HFFc6 (cell line): ENCODE measurements at regions not wholly inside any gene's neighbourhood (a gene's known extent, or its start where the extent isn't known, plus 50 kb on each side); places are given as distances from the start of the nearest gene placed in this dataset.

Experiments
- DNase-seq: peaks from one replicate; pipeline ENCODE4 v3.0.0-alpha.2; 2018
- H3K27ac Mint-ChIP-seq: 2 replicates; pipeline ENCODE4 v1.8.0; 2020; ENCODE audit warnings: mild to moderate bottlenecking, mixed read lengths
- H3K27me3 Mint-ChIP-seq: 2 replicates; pipeline ENCODE4 v1.8.0; 2021; ENCODE audit warnings: mild to moderate bottlenecking, moderate library complexity, mixed read lengths; ENCODE audit not compliant: insufficient read depth
- H3K36me3 Mint-ChIP-seq: 2 replicates; pipeline ENCODE4 v1.8.0; 2021; ENCODE audit warnings: low read depth, mixed read lengths
- H3K4me1 Mint-ChIP-seq: 2 replicates; pipeline ENCODE4 v1.8.0; 2020; ENCODE audit warnings: low read depth, mixed read lengths
- H3K4me3 Mint-ChIP-seq: 2 replicates; pipeline ENCODE4 v1.8.0; 2020; ENCODE audit warnings: mild to moderate bottlenecking, moderate library complexity, mixed read lengths
- H3K9me3 Mint-ChIP-seq: 2 replicates; pipeline ENCODE4 v1.8.0; 2020; ENCODE audit warnings: mild to moderate bottlenecking, mixed read lengths
- TF ChIP-seq, protein P1 (sequence below): fragments of 200-600 bp; sonication (generic); IDR thresholded peaks from 2 replicates; pipeline ENCODE4 v1.5.0; 2021; ENCODE audit warnings: antibody characterized with exemption, mild to moderate bottlenecking

DNA sequence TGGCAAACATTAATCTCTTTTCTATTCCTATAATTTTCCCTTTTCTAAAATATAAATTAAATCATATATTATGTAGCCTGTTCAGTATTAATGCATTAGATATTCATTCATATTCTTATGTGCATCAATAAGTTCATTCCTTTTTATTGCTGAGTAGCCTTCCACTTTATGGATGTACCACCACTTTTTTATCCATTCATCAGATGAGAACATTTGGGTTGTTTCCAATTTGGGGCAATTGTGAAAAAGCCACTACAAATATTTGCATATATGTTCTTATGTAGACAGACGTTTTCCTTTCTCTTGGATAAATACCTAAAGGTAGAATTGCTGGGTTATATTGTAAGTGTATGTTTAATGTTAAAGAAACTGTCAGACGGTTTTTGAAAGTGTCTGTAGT, 79.4 kb upstream of the MAPK10 start:
- Mint-ChIP-seq H3K36me3 (no peaks in the 10 kb centered on the region; the same call in 1 of the 2 replicates), H3K27ac (no peak overlapping the region)

DNA sequence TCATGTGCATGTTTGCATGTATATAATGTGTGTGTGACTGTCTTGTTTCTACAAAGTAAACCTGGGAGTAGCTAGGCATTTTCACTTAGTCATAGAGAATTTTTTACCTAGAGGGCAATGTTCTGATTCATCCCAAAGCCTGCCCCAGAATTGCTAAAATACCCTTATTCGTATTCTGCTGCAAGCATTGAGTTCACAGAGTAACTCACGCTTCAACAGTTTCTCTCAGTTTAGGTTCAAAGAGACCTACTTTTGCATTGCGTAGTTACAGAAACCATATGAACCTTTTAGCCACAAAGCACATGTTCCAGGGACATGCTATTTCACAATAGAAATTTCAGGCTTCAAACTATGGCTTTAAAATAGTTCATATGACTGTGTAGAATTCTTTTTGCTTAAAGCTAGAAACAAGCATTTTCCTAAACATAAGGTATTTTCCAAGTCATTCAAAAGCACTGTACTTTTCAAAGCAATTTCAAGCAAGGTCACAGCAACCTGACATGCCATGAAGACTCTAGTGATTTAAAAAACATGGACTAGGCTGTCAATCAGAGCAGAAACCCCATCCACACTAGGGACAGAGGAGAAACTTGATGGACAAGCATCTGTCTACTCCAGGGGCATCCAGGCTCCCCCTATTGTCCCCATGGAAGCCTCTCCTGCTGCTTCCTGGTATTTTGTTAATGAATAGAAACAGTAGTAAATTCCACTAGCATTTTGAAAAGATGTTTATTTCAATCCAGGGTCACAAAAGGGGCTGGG, 81.5 kb upstream of the MAPK10 start:
- TF ChIP-seq, protein P1, sequence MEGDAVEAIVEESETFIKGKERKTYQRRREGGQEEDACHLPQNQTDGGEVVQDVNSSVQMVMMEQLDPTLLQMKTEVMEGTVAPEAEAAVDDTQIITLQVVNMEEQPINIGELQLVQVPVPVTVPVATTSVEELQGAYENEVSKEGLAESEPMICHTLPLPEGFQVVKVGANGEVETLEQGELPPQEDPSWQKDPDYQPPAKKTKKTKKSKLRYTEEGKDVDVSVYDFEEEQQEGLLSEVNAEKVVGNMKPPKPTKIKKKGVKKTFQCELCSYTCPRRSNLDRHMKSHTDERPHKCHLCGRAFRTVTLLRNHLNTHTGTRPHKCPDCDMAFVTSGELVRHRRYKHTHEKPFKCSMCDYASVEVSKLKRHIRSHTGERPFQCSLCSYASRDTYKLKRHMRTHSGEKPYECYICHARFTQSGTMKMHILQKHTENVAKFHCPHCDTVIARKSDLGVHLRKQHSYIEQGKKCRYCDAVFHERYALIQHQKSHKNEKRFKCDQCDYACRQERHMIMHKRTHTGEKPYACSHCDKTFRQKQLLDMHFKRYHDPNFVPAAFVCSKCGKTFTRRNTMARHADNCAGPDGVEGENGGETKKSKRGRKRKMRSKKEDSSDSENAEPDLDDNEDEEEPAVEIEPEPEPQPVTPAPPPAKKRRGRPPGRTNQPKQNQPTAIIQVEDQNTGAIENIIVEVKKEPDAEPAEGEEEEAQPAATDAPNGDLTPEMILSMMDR: no peak

More for the DNA sequence above, 79.4 kb upstream of the MAPK10 start:
- peaks cover 12% of the 10 kb centered on the region for H3K27me3 Mint-ChIP-seq
- no peak overlapping the region for H3K4me3 Mint-ChIP-seq
- H3K4me1 Mint-ChIP-seq: peaks cover 17% of the 10 kb centered on the region
- TF ChIP-seq, protein P1: no peak
- no peaks in the 10 kb centered on the region; the same call in 1 of the 2 replicates for H3K9me3 Mint-ChIP-seq
- DNase-seq: no peak

DNA sequence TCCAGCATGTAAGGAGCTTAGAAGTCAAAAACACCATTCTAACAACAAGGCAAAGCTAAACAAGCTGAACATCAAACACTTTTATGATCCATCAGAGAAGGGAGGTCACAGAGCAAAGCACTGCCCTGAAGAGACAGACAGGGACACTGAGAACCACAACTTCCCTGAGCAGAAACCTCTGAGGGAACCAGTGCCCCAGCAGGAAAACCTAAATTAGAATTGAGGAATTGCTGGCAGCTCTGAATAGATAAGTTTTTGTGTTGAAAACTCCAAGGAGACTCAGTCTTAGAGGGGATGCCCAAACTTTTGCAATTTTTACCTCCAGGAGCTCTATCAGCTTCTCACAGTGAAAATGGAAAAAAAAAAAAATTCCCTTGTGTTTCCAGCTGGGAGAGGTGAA, 83.0 kb upstream of the MAPK10 start:
- Mint-ChIP-seq H3K4me1 (peaks cover 17% of the 10 kb centered on the region), H3K4me3 (no peak overlapping the region), H3K9me3 (no peaks in the 10 kb centered on the region; the same call in 1 of the 2 replicates), H3K27me3 (peaks cover 14% of the 10 kb centered on the region), H3K36me3 (no peaks in the 10 kb centered on the region; the same call in 1 of the 2 replicates), H3K27ac (no peak overlapping the region)
- DNase-seq: no peak
- TF ChIP-seq, protein P1: no peak

More for the DNA sequence above, 81.5 kb upstream of the MAPK10 start:
- peak; percentile 31 for DNase-seq
- Mint-ChIP-seq H3K27me3 (peaks cover 14% of the 10 kb centered on the region), H3K27ac (no peak overlapping the region), H3K4me1 (peaks cover 17% of the 10 kb centered on the region), H3K36me3 (no peaks in the 10 kb centered on the region; the same call in 1 of the 2 replicates), H3K9me3 (no peaks in the 10 kb centered on the region; the same call in 1 of the 2 replicates), H3K4me3 (no peak overlapping the region)

DNA sequence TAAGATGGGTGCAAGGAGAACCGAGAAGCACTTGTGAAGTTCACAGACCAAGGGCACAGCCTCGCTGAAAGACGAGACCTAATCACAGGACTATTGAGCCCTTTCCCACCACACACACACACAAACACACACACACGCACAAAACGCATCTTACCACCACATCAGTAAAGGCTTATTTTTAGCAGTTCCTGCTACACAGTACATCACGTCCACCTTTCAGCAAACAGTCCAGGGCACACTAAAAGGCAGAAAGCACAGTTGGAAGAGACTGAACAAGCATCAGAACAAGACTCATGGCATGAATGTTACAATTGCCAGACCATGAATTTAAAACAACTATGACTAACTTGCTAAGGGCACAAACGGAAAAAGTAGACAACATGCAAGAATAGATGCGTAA, 83.6 kb upstream of the MAPK10 start:
- Mint-ChIP-seq H3K27me3 (peaks cover 12% of the 10 kb centered on the region), H3K27ac (no peak overlapping the region), H3K9me3 (no peaks in the 10 kb centered on the region; the same call in 1 of the 2 replicates), H3K4me3 (no peak overlapping the region), H3K36me3 (no peaks in the 10 kb centered on the region; the same call in 1 of the 2 replicates), H3K4me1 (peaks cover 17% of the 10 kb centered on the region)
- DNase-seq: no peak
- TF ChIP-seq, protein P1: no peak

DNA sequence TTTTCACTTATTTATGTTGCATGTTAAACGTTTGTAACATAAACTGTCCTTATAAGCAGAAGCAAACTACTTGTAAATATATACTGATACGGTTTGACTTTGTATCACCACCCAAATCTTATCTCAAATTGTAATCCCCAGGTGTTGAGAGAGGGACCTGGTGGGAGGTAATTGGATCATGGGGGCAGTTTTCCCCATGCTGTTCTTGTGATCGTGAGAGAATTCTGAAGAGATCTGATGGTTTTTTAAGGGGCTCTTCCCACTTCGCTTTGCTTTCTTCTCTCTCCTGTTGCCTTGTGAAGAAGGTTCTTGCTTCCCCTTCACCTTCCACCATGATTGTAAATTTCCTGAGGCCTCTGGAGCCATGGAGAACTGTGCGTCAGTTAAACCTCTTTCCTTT, 87.1 kb upstream of the MAPK10 start:
- TF ChIP-seq, protein P1: no peak
- no peak for DNase-seq
- H3K27me3 Mint-ChIP-seq: peaks cover 12% of the 10 kb centered on the region
- no peaks in the 10 kb centered on the region; the same call in 1 of the 2 replicates for H3K36me3 Mint-ChIP-seq
- no peaks in the 10 kb centered on the region; the same call in 1 of the 2 replicates for H3K9me3 Mint-ChIP-seq
- H3K27ac Mint-ChIP-seq: no peak overlapping the region
- no peak overlapping the region for H3K4me3 Mint-ChIP-seq
- peaks cover 15% of the 10 kb centered on the region for H3K4me1 Mint-ChIP-seq
